ENCODE measurements at regions not wholly inside any gene's neighbourhood (a gene's known extent, or its start where the extent isn't known, plus 50 kb on each side); places are given as distances from the start of the nearest gene placed in this dataset.

GRCh38 chr4:156158747-156159146, 205.1 kb upstream of the CTSO start:
- H3K36me3 ChIP-seq = no peaks in the 10 kb centered on the region
- TF ChIP-seq POLR2A (IDR thresholded peaks at IDR 0.05) (no peak), CTCF (IDR thresholded peaks at IDR 0.05) (no peak)
- intact Hi-C loops (cut with DNase I) = no loop called here
- H3K4me1 ChIP-seq = no peaks in the 10 kb centered on the region
- no peak overlapping the region for H3K4me3 ChIP-seq
- no peaks in the 10 kb centered on the region for H3K9me3 ChIP-seq
- H3K27me3 ChIP-seq = no peaks in the 10 kb centered on the region
- DNase-seq = no peak
- H3K27ac ChIP-seq = no peak overlapping the region

GRCh38 chr4:156154978-156155377, 201.3 kb upstream of the CTSO start:
- H3K4me3 ChIP-seq = no peak overlapping the region
- no peaks in the 10 kb centered on the region for H3K4me1 ChIP-seq
- TF ChIP-seq POLR2A (IDR thresholded peaks at IDR 0.05) (no peak), CTCF (IDR thresholded peaks at IDR 0.05) (no peak)
- no peak for DNase-seq
- intact Hi-C loops (cut with DNase I) = no loop called here
- WGBS, 2 donors = 75 to 77% methylated on average over 4 of the region's 4 CpGs
- no peaks in the 10 kb centered on the region for H3K27me3 ChIP-seq
- no peaks in the 10 kb centered on the region for H3K36me3 ChIP-seq
- H3K9me3 ChIP-seq = no peaks in the 10 kb centered on the region
- no peak overlapping the region for H3K27ac ChIP-seq

GRCh38 chr4:156146571-156146970, 192.9 kb upstream of the CTSO start:
- intact Hi-C loops (cut with DNase I) = no loop called here
- no peaks in the 10 kb centered on the region for H3K36me3 ChIP-seq
- no peaks in the 10 kb centered on the region for H3K27me3 ChIP-seq
- WGBS, 2 donors = 47 to 63% methylated on average over 2 of the region's 2 CpGs
- TF ChIP-seq CTCF (IDR thresholded peaks at IDR 0.05) = no peak
- TF ChIP-seq POLR2A (IDR thresholded peaks at IDR 0.05) = no peak
- no peaks in the 10 kb centered on the region for H3K4me1 ChIP-seq
- no peak for DNase-seq
- H3K9me3 ChIP-seq = no peaks in the 10 kb centered on the region
- H3K27ac ChIP-seq = peak overlapping the region in 1 of 4 donors; percentile 9
- no peak overlapping the region for H3K4me3 ChIP-seq

- no peak overlapping the region for H3K4me3 ChIP-seq
- WGBS, 2 donors = 62 to 74% methylated on average over 3 of the region's 3 CpGs
- H3K27me3 ChIP-seq = no peaks in the 10 kb centered on the region
- DNase-seq = no peak
- no peak overlapping the region for H3K27ac ChIP-seq
- no peaks in the 10 kb centered on the region for H3K36me3 ChIP-seq
- H3K4me1 ChIP-seq = no peaks in the 10 kb centered on the region
- intact Hi-C loops (cut with DNase I) = no loop called here
- no peaks in the 10 kb centered on the region for H3K9me3 ChIP-seq
- no peak for TF ChIP-seq POLR2A (IDR thresholded peaks at IDR 0.05)
- TF ChIP-seq CTCF (IDR thresholded peaks at IDR 0.05) = no peak
Observed at GRCh38 chr4:156144961-156145360, 191.3 kb upstream of the CTSO start.

GRCh38 chr4:156138781-156139280, 185.2 kb upstream of the CTSO start:
- 34 to 51% methylated on average over 9 of the region's 9 CpGs for WGBS, 2 donors
- H3K27ac ChIP-seq = no peak overlapping the region
- H3K36me3 ChIP-seq = no peaks in the 10 kb centered on the region
- no peaks in the 10 kb centered on the region for H3K9me3 ChIP-seq
- peaks cover 0 to 16% (median 0%) of the 10 kb centered on the region in 3 donors for H3K4me1 ChIP-seq
- intact Hi-C loops (cut with DNase I) = no loop called here
- DNase-seq = no peak
- no peak overlapping the region for H3K4me3 ChIP-seq
- H3K27me3 ChIP-seq = no peaks in the 10 kb centered on the region
- no peak for TF ChIP-seq CTCF (IDR thresholded peaks at IDR 0.05)

Measured in esophagus squamous epithelium (tissue), 5 donors.